ENCODE measurements at regions not wholly inside any gene's neighbourhood (a gene's known extent, or its start where the extent isn't known, plus 50 kb on each side); places are given as distances from the start of the nearest gene placed in this dataset.

DNA sequence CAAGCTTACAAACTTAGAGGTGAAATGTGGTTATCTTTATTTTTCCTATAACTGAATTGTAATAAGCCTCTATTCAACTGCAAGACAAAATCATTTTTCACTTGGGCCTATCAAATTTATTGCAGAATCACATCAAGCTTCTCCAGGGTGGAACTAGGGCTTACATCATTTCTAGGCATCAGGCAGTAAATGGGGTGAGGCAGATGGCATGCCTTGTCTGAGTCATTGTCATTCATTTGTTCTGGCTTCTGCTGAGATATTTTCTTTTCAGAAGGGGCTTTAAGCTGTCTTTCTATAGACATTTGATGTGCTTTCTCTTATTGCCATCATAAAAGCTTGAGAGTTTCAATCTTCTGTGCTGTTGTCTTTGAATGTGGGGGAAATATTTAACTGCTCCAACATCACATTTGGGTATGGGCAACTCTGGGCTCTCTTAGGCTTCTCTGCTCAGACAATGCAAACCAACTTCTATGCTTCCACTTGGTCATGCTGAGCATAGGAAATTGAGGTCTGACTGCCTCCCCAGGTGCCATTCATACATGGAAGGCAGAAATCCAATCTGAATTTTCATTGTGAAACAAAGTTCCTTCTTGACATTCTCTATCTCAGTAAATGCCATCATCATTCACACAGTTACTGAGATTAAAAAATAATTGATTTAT, 225.8 kb upstream of the GIMD1 start:
- no peak overlapping the region for H3K9ac ChIP-seq (ENCODE audit: extremely low read depth, insufficient read length, low read length)
- no peak overlapping the region for H3K27ac ChIP-seq (ENCODE audit: insufficient read length, low read depth, low read length)
- no peak overlapping the region for H4K8ac ChIP-seq (replicated peaks; ENCODE audit: insufficient read length, low read depth, low read length)
- H2BK20ac ChIP-seq (ENCODE audit: low read depth, low read length, poor library complexity, severe bottlenecking): no peak overlapping the region
- no peak overlapping the region for H3K4ac ChIP-seq (ENCODE audit: low read depth, low read length)
- no peak overlapping the region for H2BK12ac ChIP-seq (ENCODE audit: insufficient read length, low read depth, low read length)
- H4K20me1 ChIP-seq (ENCODE audit: control insufficient read depth, insufficient read depth, insufficient read length): no peaks in the 10 kb centered on the region
- H3K79me2 ChIP-seq (ENCODE audit: insufficient read depth, low read length): no peaks in the 10 kb centered on the region
- H3K4me3 Mint-ChIP-seq: no peak overlapping the region
- H4K91ac ChIP-seq (ENCODE audit: insufficient read length, low read depth, low read length): no peak overlapping the region
- H3K27ac Mint-ChIP-seq: peak overlapping the region in 1 of 3 experiments; percentile 46; a peak in 2 of 7 replicates
- no peak for TF ChIP-seq CTCF (conservative IDR thresholded peaks at IDR 0.05)
- H3K4me1 ChIP-seq (ENCODE audit: insufficient read depth, low read length): no peaks in the 10 kb centered on the region; the same call in 1 of the 2 replicates
- peaks cover 7 to 10% of the 10 kb centered on the region in 2 experiments for H3K4me1 Mint-ChIP-seq
- no peak overlapping the region for H2BK15ac ChIP-seq (ENCODE audit: low read depth, low read length)
- no peak overlapping the region for H2BK120ac ChIP-seq (ENCODE audit: low read depth, low read length, poor library complexity, severe bottlenecking)
- no peaks in the 10 kb centered on the region for H3K9me3 Mint-ChIP-seq
- no peak overlapping the region for H3K56ac ChIP-seq (ENCODE audit: insufficient read length, low read depth, low read length)
- no peak overlapping the region for H3K18ac ChIP-seq (ENCODE audit: insufficient read length, low read depth, low read length)
- no peak overlapping the region for H2BK5ac ChIP-seq (ENCODE audit: insufficient read length, low read length)
- no peak overlapping the region for H3K23ac ChIP-seq (ENCODE audit: insufficient read length, low read depth, low read length)
- no peak overlapping the region for H4K5ac ChIP-seq (ENCODE audit: insufficient read length, low read depth, low read length)
- H3K9me3 ChIP-seq (ENCODE audit: control insufficient read depth, low read depth, low read length): no peaks in the 10 kb centered on the region
- no peak overlapping the region for H2AK5ac ChIP-seq (ENCODE audit: insufficient read length, low read length)
- H3K4me2 ChIP-seq (ENCODE audit: insufficient read depth, insufficient read length, low read length): no peak overlapping the region
- H3K27me3 ChIP-seq (ENCODE audit: insufficient read depth, low read length): no peaks in the 10 kb centered on the region
- no peak for DNase-seq
- no peaks in the 10 kb centered on the region for H3K23me2 ChIP-seq (ENCODE audit: insufficient read length, low read depth, low read length, poor library complexity, severe bottlenecking)
- no peaks in the 10 kb centered on the region for H3K27me3 Mint-ChIP-seq (ENCODE audit: low read depth)
- no peaks in the 10 kb centered on the region for H3K36me3 Mint-ChIP-seq (ENCODE audit: insufficient read depth in 1 of 3, low read depth in 3 of 3)
- H3K14ac ChIP-seq (ENCODE audit: insufficient read depth, low read length): no peak overlapping the region
- no peak overlapping the region for H2AFZ ChIP-seq (ENCODE audit: low read length)
- no peaks in the 10 kb centered on the region for H3K79me1 ChIP-seq (ENCODE audit: insufficient read depth, low read depth, low read length, poor library complexity, severe bottlenecking)
- H3T11ph ChIP-seq (ENCODE audit: low read length): no peak overlapping the region

Measured in H9 (cell line).